ENCODE measurements at regions not wholly inside any gene's neighbourhood (a gene's known extent, or its start where the extent isn't known, plus 50 kb on each side); places are given as distances from the start of the nearest gene placed in this dataset.

DNA sequence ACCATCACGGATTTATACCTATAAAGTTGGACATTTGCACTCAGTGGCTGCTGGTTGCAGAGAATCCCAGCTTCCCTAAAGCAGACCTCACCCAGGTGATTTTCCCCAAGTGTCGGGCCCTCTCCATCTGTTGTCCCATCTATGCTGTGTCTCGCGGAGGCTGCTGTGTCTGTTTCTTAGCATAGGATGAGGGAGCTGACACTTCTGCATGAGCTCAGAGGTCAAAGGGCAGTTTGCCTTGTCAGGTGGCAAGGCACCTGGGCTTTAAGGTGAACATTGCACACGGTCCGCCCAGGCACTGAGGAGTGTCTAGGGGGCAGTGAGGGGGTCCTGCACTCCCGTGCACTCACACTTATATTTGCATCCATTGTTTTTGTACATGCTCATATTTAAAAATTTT is 151.6 kb downstream of the ZIC5 start:
- ChIA-PET POLR2A (no interaction called here), CTCF (no interaction called here)
- DNase-seq (ENCODE audit: extremely low spot score): no peak
- TF ChIP-seq FOXM1 (IDR thresholded peaks at IDR 0.05; ENCODE audit: borderline replicate concordance): no peak
- TF ChIP-seq ARNT (IDR thresholded peaks at IDR 0.05): no peak
- TF ChIP-seq BHLHE40 (IDR thresholded peaks at IDR 0.05; ENCODE audit: borderline replicate concordance): no peak
- TF ChIP-seq FOXK2 (IDR thresholded peaks at IDR 0.05): no peak
- TF ChIP-seq SUZ12 (IDR thresholded peaks at IDR 0.05): no peak

DNA sequence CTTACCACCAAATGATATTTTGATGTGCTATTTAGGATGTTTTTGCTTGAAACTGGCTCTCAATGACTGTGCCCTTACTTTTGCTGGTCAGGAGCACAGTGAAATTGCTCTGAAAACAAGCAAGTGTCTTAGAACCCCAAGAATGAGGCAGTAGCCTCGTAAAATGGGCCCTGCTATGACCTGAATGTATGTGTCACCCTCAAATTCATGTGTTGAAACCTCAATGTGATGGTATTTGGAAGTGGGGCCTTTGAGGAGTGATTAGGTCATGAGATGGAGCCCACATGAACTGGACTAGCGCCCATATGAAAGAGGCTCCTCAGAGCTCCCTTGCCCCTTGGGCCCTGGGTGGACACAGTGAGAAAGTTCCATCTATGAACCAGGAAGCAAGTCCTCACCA is 155.2 kb downstream of the ZIC5 start:
- DNase-seq (ENCODE audit: extremely low spot score): no peak
- ChIA-PET CTCF (no interaction called here), POLR2A (no interaction called here)
- TF ChIP-seq SUZ12 (IDR thresholded peaks at IDR 0.05) (no peak), LEF1 (IDR thresholded peaks at IDR 0.05; ENCODE audit: borderline replicate concordance) (no peak), HDGF (IDR thresholded peaks at IDR 0.05; ENCODE audit: borderline replicate concordance) (no peak), BHLHE40 (IDR thresholded peaks at IDR 0.05; ENCODE audit: borderline replicate concordance) (no peak), ELF4 (IDR thresholded peaks at IDR 0.05) (no peak)

DNA sequence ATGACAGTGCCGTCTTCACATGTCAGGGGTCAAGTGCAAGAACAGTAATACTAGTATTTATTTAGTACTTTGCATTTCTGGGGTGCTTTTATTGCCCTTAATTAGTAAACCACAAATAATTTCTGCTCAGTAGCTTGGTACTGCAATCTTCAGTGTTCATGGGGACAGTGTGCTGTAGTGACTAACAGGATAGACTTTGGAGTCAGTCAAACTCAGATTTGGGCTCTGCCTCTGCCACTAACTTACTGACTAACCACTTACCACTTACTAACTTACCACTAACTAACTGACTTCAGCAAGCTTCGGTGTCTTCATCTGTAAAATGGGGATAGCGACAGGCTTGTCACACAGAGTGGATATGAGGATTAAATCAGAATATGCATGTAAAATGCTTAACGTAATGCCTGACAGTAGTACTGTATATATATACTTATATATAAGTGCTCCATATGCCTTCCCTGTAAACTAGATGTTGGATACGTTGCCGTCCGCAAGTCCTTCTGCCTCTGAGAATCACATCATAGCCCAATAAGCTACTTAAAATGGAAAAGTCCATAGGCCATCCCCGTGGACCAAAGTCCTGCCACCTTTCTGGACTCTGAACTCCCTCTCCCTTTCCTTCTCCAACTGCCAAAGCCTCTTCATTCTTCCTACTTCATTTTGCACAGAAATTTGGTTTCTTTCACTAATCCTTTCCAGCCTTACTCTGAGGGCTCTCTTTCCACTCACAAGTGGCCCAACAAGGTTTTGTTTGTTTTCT is 158.1 kb downstream of the ZIC5 start:
- TF ChIP-seq HDGF (IDR thresholded peaks at IDR 0.05; ENCODE audit: borderline replicate concordance) (no peak), FOXA1 (IDR thresholded peaks at IDR 0.05) (no peak), CTBP1 (IDR thresholded peaks at IDR 0.05; ENCODE audit: borderline replicate concordance) (no peak), LEF1 (IDR thresholded peaks at IDR 0.05; ENCODE audit: borderline replicate concordance) (no peak), ELF4 (IDR thresholded peaks at IDR 0.05) (no peak), L3MBTL2 (conservative IDR thresholded peaks at IDR 0.05) (no peak), ARNT (IDR thresholded peaks at IDR 0.05) (no peak), SUZ12 (IDR thresholded peaks at IDR 0.05) (no peak), FOXK2 (IDR thresholded peaks at IDR 0.05) (no peak), FOXM1 (IDR thresholded peaks at IDR 0.05; ENCODE audit: borderline replicate concordance) (no peak), SP1 (IDR thresholded peaks at IDR 0.05) (no peak), TARDBP (IDR thresholded peaks at IDR 0.05) (no peak), BHLHE40 (IDR thresholded peaks at IDR 0.05; ENCODE audit: borderline replicate concordance) (no peak), ZNF384 (IDR thresholded peaks at IDR 0.05) (no peak), NFRKB (IDR thresholded peaks at IDR 0.05) (no peak)
- TF ChIP-seq, protein P1, sequence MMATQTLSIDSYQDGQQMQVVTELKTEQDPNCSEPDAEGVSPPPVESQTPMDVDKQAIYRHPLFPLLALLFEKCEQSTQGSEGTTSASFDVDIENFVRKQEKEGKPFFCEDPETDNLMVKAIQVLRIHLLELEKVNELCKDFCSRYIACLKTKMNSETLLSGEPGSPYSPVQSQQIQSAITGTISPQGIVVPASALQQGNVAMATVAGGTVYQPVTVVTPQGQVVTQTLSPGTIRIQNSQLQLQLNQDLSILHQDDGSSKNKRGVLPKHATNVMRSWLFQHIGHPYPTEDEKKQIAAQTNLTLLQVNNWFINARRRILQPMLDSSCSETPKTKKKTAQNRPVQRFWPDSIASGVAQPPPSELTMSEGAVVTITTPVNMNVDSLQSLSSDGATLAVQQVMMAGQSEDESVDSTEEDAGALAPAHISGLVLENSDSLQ (IDR thresholded peaks at IDR 0.05): no peak
- CTCF ChIA-PET: no interaction called here
- POLR2A ChIA-PET: no interaction called here
- no peak for DNase-seq (ENCODE audit: extremely low spot score)

DNA sequence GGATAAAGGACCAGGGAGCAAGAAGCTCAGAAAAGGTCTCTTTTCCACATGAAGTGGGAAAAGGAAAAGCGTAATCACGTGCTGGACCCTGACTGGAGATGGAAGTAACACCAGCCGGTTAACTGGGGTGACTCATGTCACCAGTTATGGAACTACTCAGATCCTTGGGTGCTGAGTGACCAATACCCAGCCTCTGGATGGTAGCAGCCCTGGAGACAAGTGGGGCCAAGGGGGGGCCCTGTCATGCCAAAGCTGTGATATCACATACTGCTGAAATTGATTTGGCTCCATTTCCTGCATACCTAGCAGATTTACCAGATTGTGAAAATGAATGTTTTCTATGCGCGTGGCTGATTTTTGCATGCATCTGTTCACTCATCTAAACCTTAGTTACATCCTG is 158.9 kb downstream of the ZIC5 start:
- POLR2A ChIA-PET: no interaction called here
- no peak for DNase-seq (ENCODE audit: extremely low spot score)
- TF ChIP-seq HDGF (IDR thresholded peaks at IDR 0.05; ENCODE audit: borderline replicate concordance) (no peak), LEF1 (IDR thresholded peaks at IDR 0.05; ENCODE audit: borderline replicate concordance) (no peak), CTBP1 (IDR thresholded peaks at IDR 0.05; ENCODE audit: borderline replicate concordance) (no peak), TARDBP (IDR thresholded peaks at IDR 0.05) (no peak), FOXA1 (IDR thresholded peaks at IDR 0.05) (no peak), BHLHE40 (IDR thresholded peaks at IDR 0.05; ENCODE audit: borderline replicate concordance) (no peak), ZNF384 (IDR thresholded peaks at IDR 0.05) (no peak), FOXK2 (IDR thresholded peaks at IDR 0.05) (no peak), SUZ12 (IDR thresholded peaks at IDR 0.05) (no peak), FOXM1 (IDR thresholded peaks at IDR 0.05; ENCODE audit: borderline replicate concordance) (no peak), ARNT (IDR thresholded peaks at IDR 0.05) (no peak), NFRKB (IDR thresholded peaks at IDR 0.05) (no peak), ELF4 (IDR thresholded peaks at IDR 0.05) (no peak), L3MBTL2 (conservative IDR thresholded peaks at IDR 0.05) (no peak), SP1 (IDR thresholded peaks at IDR 0.05) (no peak)
- TF ChIP-seq, protein P1 (IDR thresholded peaks at IDR 0.05): no peak
- CTCF ChIA-PET: no interaction called here

DNA sequence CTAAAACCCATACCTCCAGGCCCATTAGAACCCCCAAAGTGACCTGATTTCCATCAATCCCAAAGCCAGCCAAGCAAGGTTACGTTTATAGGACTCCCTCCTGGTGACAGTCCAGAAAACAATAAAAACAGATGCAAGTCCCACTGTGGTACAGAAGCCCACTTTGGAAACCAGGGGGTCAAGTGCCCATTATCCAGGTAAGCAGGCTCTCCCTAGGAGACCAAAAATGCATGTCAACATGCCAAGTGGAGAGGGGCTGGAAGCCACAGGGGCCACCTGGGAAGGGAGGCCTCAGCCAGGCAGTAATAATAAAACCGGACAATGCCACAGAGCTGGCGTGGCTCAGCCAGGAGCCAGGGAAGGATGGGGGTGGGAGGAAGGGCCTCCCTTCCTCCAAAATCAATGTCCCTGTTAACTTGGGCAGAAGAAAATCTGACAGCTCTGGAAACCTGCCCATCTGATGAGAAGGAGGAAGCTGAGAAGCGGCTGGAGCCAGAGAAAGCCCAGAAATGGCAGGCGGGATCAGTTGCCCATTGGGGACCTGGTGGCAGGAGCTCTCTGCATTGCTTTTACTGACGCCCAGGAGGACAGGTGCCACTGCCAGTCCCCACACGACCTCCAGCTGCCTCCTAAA is 160.4 kb downstream of the ZIC5 start:
- ChIA-PET POLR2A (no interaction called here), CTCF (no interaction called here)
- no peak for DNase-seq (ENCODE audit: extremely low spot score)
- TF ChIP-seq LEF1 (IDR thresholded peaks at IDR 0.05; ENCODE audit: borderline replicate concordance): no peak
- no peak for TF ChIP-seq SP1 (IDR thresholded peaks at IDR 0.05)
- no peak for TF ChIP-seq ELF4 (IDR thresholded peaks at IDR 0.05)
- TF ChIP-seq TARDBP (IDR thresholded peaks at IDR 0.05): no peak
- no peak for TF ChIP-seq CTBP1 (IDR thresholded peaks at IDR 0.05; ENCODE audit: borderline replicate concordance)
- no peak for TF ChIP-seq ZNF384 (IDR thresholded peaks at IDR 0.05)
- TF ChIP-seq L3MBTL2 (conservative IDR thresholded peaks at IDR 0.05): no peak
- no peak for TF ChIP-seq NFRKB (IDR thresholded peaks at IDR 0.05)
- TF ChIP-seq FOXK2 (IDR thresholded peaks at IDR 0.05): no peak
- no peak for TF ChIP-seq HDGF (IDR thresholded peaks at IDR 0.05; ENCODE audit: borderline replicate concordance)
- TF ChIP-seq SUZ12 (IDR thresholded peaks at IDR 0.05): no peak
- no peak for TF ChIP-seq FOXM1 (IDR thresholded peaks at IDR 0.05; ENCODE audit: borderline replicate concordance)
- TF ChIP-seq FOXA1 (IDR thresholded peaks at IDR 0.05): no peak
- TF ChIP-seq BHLHE40 (IDR thresholded peaks at IDR 0.05; ENCODE audit: borderline replicate concordance): no peak
- no peak for TF ChIP-seq ARNT (IDR thresholded peaks at IDR 0.05)
- TF ChIP-seq, protein P1 (IDR thresholded peaks at IDR 0.05): no peak

DNA sequence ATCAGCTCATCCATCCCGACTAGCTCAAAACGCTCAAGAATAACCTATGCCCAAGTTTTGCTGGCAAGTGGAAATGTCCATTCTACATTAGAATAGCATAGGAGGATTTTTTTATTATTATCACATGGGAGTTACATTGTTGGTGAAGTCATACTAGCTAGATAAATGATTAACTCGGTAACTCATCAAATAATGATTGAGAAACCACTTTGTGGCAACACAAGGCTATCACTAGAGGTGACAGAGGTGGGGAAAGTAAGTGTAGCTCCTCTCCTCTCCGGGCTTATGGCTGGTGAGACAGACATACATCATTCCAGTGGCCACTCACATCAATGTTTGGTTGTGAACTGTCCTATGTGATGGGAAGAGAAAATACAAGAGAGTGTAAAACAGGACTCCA is 161.6 kb downstream of the ZIC5 start:
- ChIA-PET POLR2A (no interaction called here), CTCF (interaction anchor here (0.7 kb wide), 1 partner anchor 13 kb away, joined by 4 read pairs; no protein-coding TSS in a partner anchor)
- TF ChIP-seq, protein P1 (IDR thresholded peaks at IDR 0.05): no peak
- no peak for DNase-seq (ENCODE audit: extremely low spot score)

Measured in HEK293T (cell line).